ENCODE measurements at regions not wholly inside any gene's neighbourhood (a gene's known extent, or its start where the extent isn't known, plus 50 kb on each side); places are given as distances from the start of the nearest gene placed in this dataset.

DNA sequence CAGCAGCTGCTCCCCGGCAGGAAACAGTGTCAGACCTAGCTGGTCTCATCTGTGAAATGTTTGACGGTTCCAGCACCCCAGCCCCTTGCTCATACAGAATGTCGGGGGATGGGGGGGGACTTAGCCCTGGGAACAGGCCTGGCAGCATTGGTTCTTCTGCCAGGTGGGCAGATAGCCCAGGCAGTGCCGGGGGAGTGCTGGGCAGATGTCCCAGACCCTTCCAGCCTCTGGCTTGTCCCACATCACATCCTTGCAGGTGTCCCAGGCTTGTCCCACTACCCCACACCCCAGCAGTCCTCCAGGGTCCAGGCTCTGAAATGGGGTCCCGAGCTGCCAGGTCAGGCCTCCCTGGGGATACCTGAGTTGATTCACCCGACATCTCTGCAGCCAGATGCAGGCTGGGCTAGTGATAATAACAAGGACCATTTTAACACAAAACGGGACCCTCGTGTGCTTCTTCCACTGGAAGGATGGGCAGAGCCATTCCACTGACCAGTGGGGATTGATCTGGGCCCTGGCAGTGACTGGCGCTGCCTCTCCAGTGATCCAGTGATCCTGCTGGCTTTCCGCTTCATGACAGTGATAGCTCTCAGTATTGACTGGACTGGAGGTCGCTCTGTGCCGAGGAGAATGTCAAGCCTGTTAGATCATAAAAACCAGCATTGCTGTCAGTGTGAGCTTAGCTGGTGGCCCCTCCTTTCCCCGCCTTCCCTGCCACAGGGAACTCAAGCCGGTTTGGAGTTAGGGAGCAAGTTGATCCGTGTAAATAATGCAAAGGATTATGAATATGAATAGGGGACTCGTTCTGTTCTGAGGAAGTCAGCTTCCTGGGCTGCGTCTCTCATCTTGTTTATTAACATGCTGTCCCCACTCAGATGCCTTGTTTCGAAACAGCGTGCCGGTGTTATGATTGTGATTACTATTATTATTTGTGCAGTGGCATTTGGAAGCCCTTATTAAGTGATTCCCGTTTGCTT is 180.6 kb downstream of the AACS start:
- H3K27me3 ChIP-seq (ENCODE audit: control insufficient read depth in 2 of 2, insufficient read depth in 2 of 2, low read length in 2 of 2), result peaks cover 0 to 11% of the 10 kb centered on the region in 2 donors
- no peaks in the 10 kb centered on the region for H3K9me3 ChIP-seq (ENCODE audit: control insufficient read depth in 2 of 2, low read length in 2 of 2)
- H3K36me3 ChIP-seq (ENCODE audit: control insufficient read depth in 2 of 2, insufficient read depth in 2 of 2, low read length in 2 of 2), result no peaks in the 10 kb centered on the region
- no peak overlapping the region for H3K27ac ChIP-seq (ENCODE audit: low read depth in 2 of 2, low read length in 2 of 2)
- H3K9ac ChIP-seq (ENCODE audit: low read depth in 1 of 2, low read length in 2 of 2), result no peak overlapping the region
- H3K4me1 ChIP-seq (ENCODE audit: control insufficient read depth in 2 of 2, insufficient read depth in 2 of 2, low read length in 2 of 2), result no peaks in the 10 kb centered on the region
- no peak overlapping the region for H3K4me3 ChIP-seq (ENCODE audit: low read length in 2 of 2)

DNA sequence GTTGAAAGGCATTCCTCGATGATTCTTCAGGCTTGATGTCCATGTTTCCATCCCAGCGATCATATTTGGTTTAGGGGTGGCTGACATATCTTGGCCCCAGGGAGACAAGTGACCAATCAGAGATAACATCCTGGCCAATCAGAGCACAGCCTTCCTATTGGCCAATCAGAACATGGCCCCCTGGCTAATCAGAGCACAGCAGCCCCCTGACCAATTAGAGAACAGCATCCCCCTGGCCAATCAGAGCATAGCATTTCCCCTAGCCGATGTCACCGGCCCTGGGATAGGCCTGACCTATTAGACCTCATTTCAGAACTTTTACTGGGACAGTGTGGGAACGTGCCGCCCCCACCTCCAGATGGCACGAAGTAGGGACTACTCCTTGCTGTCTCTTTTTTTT is 182.2 kb downstream of the AACS start:
- H3K4me1 ChIP-seq (ENCODE audit: control insufficient read depth in 2 of 2, insufficient read depth in 2 of 2, low read length in 2 of 2), result no peaks in the 10 kb centered on the region
- H3K36me3 ChIP-seq (ENCODE audit: control insufficient read depth in 2 of 2, insufficient read depth in 2 of 2, low read length in 2 of 2), result no peaks in the 10 kb centered on the region
- no peak overlapping the region for H3K9ac ChIP-seq (ENCODE audit: low read depth in 1 of 2, low read length in 2 of 2)
- H3K27ac ChIP-seq (ENCODE audit: low read depth in 2 of 2, low read length in 2 of 2), result no peak overlapping the region
- H3K27me3 ChIP-seq (ENCODE audit: control insufficient read depth in 2 of 2, insufficient read depth in 2 of 2, low read length in 2 of 2), result peaks cover 0 to 11% of the 10 kb centered on the region in 2 donors
- no peak overlapping the region for H3K4me3 ChIP-seq (ENCODE audit: low read length in 2 of 2)
- no peaks in the 10 kb centered on the region for H3K9me3 ChIP-seq (ENCODE audit: control insufficient read depth in 2 of 2, low read length in 2 of 2)

DNA sequence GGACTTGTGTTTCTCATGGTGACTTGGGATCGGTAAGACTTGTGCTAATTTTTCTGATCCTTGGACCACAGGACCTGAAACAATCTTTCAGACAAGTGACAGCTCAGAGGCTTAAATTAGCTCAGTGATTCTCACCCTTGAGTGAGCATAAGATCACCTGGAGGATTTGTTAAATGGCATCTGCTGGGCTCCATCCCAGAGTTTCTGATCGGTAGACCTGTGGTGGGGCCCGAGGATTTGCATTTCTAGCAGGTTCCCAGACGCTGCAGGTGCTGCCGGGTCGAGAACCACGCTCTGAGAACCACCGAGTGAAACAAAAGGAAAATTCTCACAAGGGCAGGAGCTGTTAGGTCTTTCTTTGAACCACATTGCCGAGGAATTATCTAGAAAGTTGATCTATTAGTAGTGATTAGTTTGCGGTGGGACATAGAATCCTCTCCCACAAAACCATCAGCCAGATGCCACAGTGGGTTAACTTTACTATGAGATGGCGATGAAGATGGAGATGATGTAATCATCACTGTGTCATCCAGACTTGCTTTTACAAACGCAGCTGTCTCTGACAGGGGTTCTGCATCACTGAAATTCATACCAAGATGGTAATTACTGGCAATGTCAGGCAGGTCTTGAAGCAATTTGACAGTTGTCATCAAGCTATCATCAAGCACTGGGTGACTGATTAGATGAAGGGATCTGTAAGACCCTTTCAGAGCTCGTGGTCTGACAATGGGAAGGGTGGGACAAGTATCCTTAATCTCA is 184.0 kb downstream of the AACS start:
- Histone ChIP-seq H3K27ac (ENCODE audit: low read depth in 2 of 2, low read length in 2 of 2) (no peak overlapping the region), H3K4me1 (ENCODE audit: control insufficient read depth in 2 of 2, insufficient read depth in 2 of 2, low read length in 2 of 2) (no peaks in the 10 kb centered on the region), H3K9ac (ENCODE audit: low read depth in 1 of 2, low read length in 2 of 2) (no peak overlapping the region), H3K27me3 (ENCODE audit: control insufficient read depth in 2 of 2, insufficient read depth in 2 of 2, low read length in 2 of 2) (peaks cover 0 to 10% of the 10 kb centered on the region in 2 donors), H3K9me3 (ENCODE audit: control insufficient read depth in 2 of 2, low read length in 2 of 2) (no peaks in the 10 kb centered on the region), H3K36me3 (ENCODE audit: control insufficient read depth in 2 of 2, insufficient read depth in 2 of 2, low read length in 2 of 2) (no peaks in the 10 kb centered on the region), H3K4me3 (ENCODE audit: low read length in 2 of 2) (no peak overlapping the region)

- H3K27ac ChIP-seq (ENCODE audit: low read depth in 2 of 2, low read length in 2 of 2), result no peak overlapping the region
- H3K4me3 ChIP-seq (ENCODE audit: low read length in 2 of 2), result no peak overlapping the region
- no peaks in the 10 kb centered on the region for H3K9me3 ChIP-seq (ENCODE audit: control insufficient read depth in 2 of 2, low read length in 2 of 2)
- no peaks in the 10 kb centered on the region for H3K4me1 ChIP-seq (ENCODE audit: control insufficient read depth in 2 of 2, insufficient read depth in 2 of 2, low read length in 2 of 2)
- H3K9ac ChIP-seq (ENCODE audit: low read depth in 1 of 2, low read length in 2 of 2), result no peak overlapping the region
- H3K36me3 ChIP-seq (ENCODE audit: control insufficient read depth in 2 of 2, insufficient read depth in 2 of 2, low read length in 2 of 2), result no peaks in the 10 kb centered on the region
- H3K27me3 ChIP-seq (ENCODE audit: control insufficient read depth in 2 of 2, insufficient read depth in 2 of 2, low read length in 2 of 2), result peaks cover 0 to 8% of the 10 kb centered on the region in 2 donors
These were observed 184.7 kb downstream of the AACS start for GRCh38 chr12:125249932-125250331.

- Histone ChIP-seq H3K27me3 (ENCODE audit: control insufficient read depth in 2 of 2, insufficient read depth in 2 of 2, low read length in 2 of 2) (no peaks in the 10 kb centered on the region), H3K9ac (ENCODE audit: low read depth in 1 of 2, low read length in 2 of 2) (no peak overlapping the region), H3K9me3 (ENCODE audit: control insufficient read depth in 2 of 2, low read length in 2 of 2) (no peaks in the 10 kb centered on the region), H3K36me3 (ENCODE audit: control insufficient read depth in 2 of 2, insufficient read depth in 2 of 2, low read length in 2 of 2) (no peaks in the 10 kb centered on the region), H3K4me3 (ENCODE audit: low read length in 2 of 2) (no peak overlapping the region), H3K4me1 (ENCODE audit: control insufficient read depth in 2 of 2, insufficient read depth in 2 of 2, low read length in 2 of 2) (no peaks in the 10 kb centered on the region), H3K27ac (ENCODE audit: low read depth in 2 of 2, low read length in 2 of 2) (no peak overlapping the region)
These were observed 189.0 kb downstream of the AACS start for GRCh38 chr12:125254236-125254635.

- no peak overlapping the region for H3K4me3 ChIP-seq (ENCODE audit: low read length in 2 of 2)
- no peaks in the 10 kb centered on the region for H3K4me1 ChIP-seq (ENCODE audit: control insufficient read depth in 2 of 2, insufficient read depth in 2 of 2, low read length in 2 of 2)
- H3K27ac ChIP-seq (ENCODE audit: low read depth in 2 of 2, low read length in 2 of 2), result no peak overlapping the region
- H3K9ac ChIP-seq (ENCODE audit: low read depth in 1 of 2, low read length in 2 of 2), result no peak overlapping the region
- H3K9me3 ChIP-seq (ENCODE audit: control insufficient read depth in 2 of 2, low read length in 2 of 2), result no peaks in the 10 kb centered on the region
- H3K27me3 ChIP-seq (ENCODE audit: control insufficient read depth in 2 of 2, insufficient read depth in 2 of 2, low read length in 2 of 2), result no peaks in the 10 kb centered on the region
- no peaks in the 10 kb centered on the region for H3K36me3 ChIP-seq (ENCODE audit: control insufficient read depth in 2 of 2, insufficient read depth in 2 of 2, low read length in 2 of 2)
These were observed 189.6 kb downstream of the AACS start for GRCh38 chr12:125254856-125255255.

GRCh38 chr12:125255935-125256633 is 190.8 kb downstream of the AACS start:
- H3K4me1 ChIP-seq (ENCODE audit: control insufficient read depth in 2 of 2, insufficient read depth in 2 of 2, low read length in 2 of 2), result no peaks in the 10 kb centered on the region
- no peak overlapping the region for H3K9ac ChIP-seq (ENCODE audit: low read depth in 1 of 2, low read length in 2 of 2)
- no peaks in the 10 kb centered on the region for H3K36me3 ChIP-seq (ENCODE audit: control insufficient read depth in 2 of 2, insufficient read depth in 2 of 2, low read length in 2 of 2)
- H3K27ac ChIP-seq (ENCODE audit: low read depth in 2 of 2, low read length in 2 of 2), result no peak overlapping the region
- H3K9me3 ChIP-seq (ENCODE audit: control insufficient read depth in 2 of 2, low read length in 2 of 2), result no peaks in the 10 kb centered on the region
- no peaks in the 10 kb centered on the region for H3K27me3 ChIP-seq (ENCODE audit: control insufficient read depth in 2 of 2, insufficient read depth in 2 of 2, low read length in 2 of 2)
- H3K4me3 ChIP-seq (ENCODE audit: low read length in 2 of 2), result no peak overlapping the region

- H3K4me1 ChIP-seq (ENCODE audit: control insufficient read depth in 2 of 2, insufficient read depth in 2 of 2, low read length in 2 of 2), result no peaks in the 10 kb centered on the region
- no peak overlapping the region for H3K4me3 ChIP-seq (ENCODE audit: low read length in 2 of 2)
- no peak overlapping the region for H3K27ac ChIP-seq (ENCODE audit: low read depth in 2 of 2, low read length in 2 of 2)
- no peaks in the 10 kb centered on the region for H3K36me3 ChIP-seq (ENCODE audit: control insufficient read depth in 2 of 2, insufficient read depth in 2 of 2, low read length in 2 of 2)
- no peaks in the 10 kb centered on the region for H3K9me3 ChIP-seq (ENCODE audit: control insufficient read depth in 2 of 2, low read length in 2 of 2)
- H3K27me3 ChIP-seq (ENCODE audit: control insufficient read depth in 2 of 2, insufficient read depth in 2 of 2, low read length in 2 of 2), result no peaks in the 10 kb centered on the region
- H3K9ac ChIP-seq (ENCODE audit: low read depth in 1 of 2, low read length in 2 of 2), result no peak overlapping the region
These were observed 191.3 kb downstream of the AACS start for GRCh38 chr12:125256634-125256936.

GRCh38 chr12:125259178-125259867 is 194.1 kb downstream of the AACS start:
- H3K36me3 ChIP-seq (ENCODE audit: control insufficient read depth in 2 of 2, insufficient read depth in 2 of 2, low read length in 2 of 2), result no peaks in the 10 kb centered on the region
- no peak overlapping the region for H3K4me3 ChIP-seq (ENCODE audit: low read length in 2 of 2)
- H3K9ac ChIP-seq (ENCODE audit: low read depth in 1 of 2, low read length in 2 of 2), result no peak overlapping the region
- H3K9me3 ChIP-seq (ENCODE audit: control insufficient read depth in 2 of 2, low read length in 2 of 2), result no peaks in the 10 kb centered on the region
- no peak overlapping the region for H3K27ac ChIP-seq (ENCODE audit: low read depth in 2 of 2, low read length in 2 of 2)
- no peaks in the 10 kb centered on the region for H3K27me3 ChIP-seq (ENCODE audit: control insufficient read depth in 2 of 2, insufficient read depth in 2 of 2, low read length in 2 of 2)
- no peaks in the 10 kb centered on the region for H3K4me1 ChIP-seq (ENCODE audit: control insufficient read depth in 2 of 2, insufficient read depth in 2 of 2, low read length in 2 of 2)
